Upper lobe of right lung (tissue), 1 donor: ENCODE measurements at regions not wholly inside any gene's neighbourhood (a gene's known extent, or its start where the extent isn't known, plus 50 kb on each side); places are given as distances from the start of the nearest gene placed in this dataset.

Experiments used
- ATAC-seq: fragments of 200-7000 bp; cut with Tn5 transposase; one replicate; pipeline ENCODE4 v1.9.1; 2020; ENCODE audit warnings: mild to moderate bottlenecking, moderate library complexity
- DNase-seq: peaks from one replicate; pipeline ENCODE4 v3.0.0-alpha.2; 2020
- H3K27ac ChIP-seq: fragments of 200-600 bp; one replicate; pipeline ENCODE4 v1.8.0; 2022
- H3K27me3 ChIP-seq: fragments of 200-600 bp; one replicate; pipeline ENCODE4 v1.8.0; 2022; ENCODE audit warnings: mild to moderate bottlenecking
- H3K36me3 ChIP-seq: fragments of 200-600 bp; one replicate; pipeline ENCODE4 v1.8.0; 2022
- H3K4me1 ChIP-seq: fragments of 200-600 bp; one replicate; pipeline ENCODE4 v1.8.0; 2022
- H3K4me3 ChIP-seq: fragments of 200-600 bp; one replicate; pipeline ENCODE4 v1.8.0; 2022; ENCODE audit warnings: mild to moderate bottlenecking
- H3K9me3 ChIP-seq: fragments of 200-600 bp; one replicate; pipeline ENCODE4 v1.8.0; 2022
- intact Hi-C: fragments of 100-400 bp; cut with DNase I; formaldehyde crosslinking; loops from one replicate; pipeline ENCODE4 v1.11.0; 2022
- TF ChIP-seq, protein P1 (sequence below): fragments of 200-600 bp; IDR thresholded peaks from one replicate; pipeline ENCODE4 v1.8.0; 2022; ENCODE audit warnings: antibody characterized with exemption
- donor health status: DM: no; HTN: yes; CAD: no; lungs with severe emphysema.

DNA sequence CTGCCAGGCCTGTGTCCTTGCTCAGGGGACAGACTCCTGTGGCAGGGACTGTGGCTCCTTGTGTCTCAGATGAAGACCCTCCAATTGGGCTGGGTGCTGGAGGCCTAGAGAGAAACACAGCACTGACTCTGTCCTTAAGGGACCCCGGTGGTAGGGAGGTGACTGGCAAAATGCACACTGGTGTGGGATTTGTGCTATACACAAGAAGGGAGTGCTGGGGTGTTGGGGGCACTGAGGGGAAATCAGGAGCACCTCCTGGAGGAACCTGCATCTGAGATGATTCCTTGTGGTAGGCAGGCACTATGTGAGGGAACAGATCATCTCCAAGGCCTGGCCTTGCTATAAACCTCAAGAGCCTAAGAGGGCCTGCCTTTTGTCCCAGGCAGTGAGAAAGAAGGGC lies 149.2 kb downstream of the RPS24 start:
- Histone ChIP-seq H3K36me3 (no peaks in the 10 kb centered on the region), H3K27ac (no peak overlapping the region), H3K9me3 (no peaks in the 10 kb centered on the region), H3K4me3 (no peak overlapping the region), H3K27me3 (no peaks in the 10 kb centered on the region), H3K4me1 (peaks cover 4% of the 10 kb centered on the region)
- intact Hi-C loops: no loop called here
- ATAC-seq: no peak
- no peak for DNase-seq
- TF ChIP-seq, protein P1, sequence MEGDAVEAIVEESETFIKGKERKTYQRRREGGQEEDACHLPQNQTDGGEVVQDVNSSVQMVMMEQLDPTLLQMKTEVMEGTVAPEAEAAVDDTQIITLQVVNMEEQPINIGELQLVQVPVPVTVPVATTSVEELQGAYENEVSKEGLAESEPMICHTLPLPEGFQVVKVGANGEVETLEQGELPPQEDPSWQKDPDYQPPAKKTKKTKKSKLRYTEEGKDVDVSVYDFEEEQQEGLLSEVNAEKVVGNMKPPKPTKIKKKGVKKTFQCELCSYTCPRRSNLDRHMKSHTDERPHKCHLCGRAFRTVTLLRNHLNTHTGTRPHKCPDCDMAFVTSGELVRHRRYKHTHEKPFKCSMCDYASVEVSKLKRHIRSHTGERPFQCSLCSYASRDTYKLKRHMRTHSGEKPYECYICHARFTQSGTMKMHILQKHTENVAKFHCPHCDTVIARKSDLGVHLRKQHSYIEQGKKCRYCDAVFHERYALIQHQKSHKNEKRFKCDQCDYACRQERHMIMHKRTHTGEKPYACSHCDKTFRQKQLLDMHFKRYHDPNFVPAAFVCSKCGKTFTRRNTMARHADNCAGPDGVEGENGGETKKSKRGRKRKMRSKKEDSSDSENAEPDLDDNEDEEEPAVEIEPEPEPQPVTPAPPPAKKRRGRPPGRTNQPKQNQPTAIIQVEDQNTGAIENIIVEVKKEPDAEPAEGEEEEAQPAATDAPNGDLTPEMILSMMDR: no peak

GRCh38 chr10:78184851-78185692 lies 151.4 kb downstream of the RPS24 start:
- no peaks in the 10 kb centered on the region for H3K27me3 ChIP-seq
- intact Hi-C loops: no loop called here
- ATAC-seq (no peak), DNase-seq (no peak)
- no peak overlapping the region for H3K27ac ChIP-seq
- H3K36me3 ChIP-seq: no peaks in the 10 kb centered on the region
- TF ChIP-seq, protein P1: no peak
- H3K4me1 ChIP-seq: peaks cover 4% of the 10 kb centered on the region
- no peak overlapping the region for H3K4me3 ChIP-seq
- no peaks in the 10 kb centered on the region for H3K9me3 ChIP-seq

- ATAC-seq (peak; percentile 44), DNase-seq (no peak)
- TF ChIP-seq, protein P1: no peak
- H3K36me3 ChIP-seq: no peaks in the 10 kb centered on the region
- no peak overlapping the region for H3K4me3 ChIP-seq
- H3K4me1 ChIP-seq: peaks cover 4% of the 10 kb centered on the region
- no peaks in the 10 kb centered on the region for H3K27me3 ChIP-seq
- no peaks in the 10 kb centered on the region for H3K9me3 ChIP-seq
- intact Hi-C loops: no loop called here
- no peak overlapping the region for H3K27ac ChIP-seq
Measured at GRCh38 chr10:78185693-78186055, 152.0 kb downstream of the RPS24 start.

DNA sequence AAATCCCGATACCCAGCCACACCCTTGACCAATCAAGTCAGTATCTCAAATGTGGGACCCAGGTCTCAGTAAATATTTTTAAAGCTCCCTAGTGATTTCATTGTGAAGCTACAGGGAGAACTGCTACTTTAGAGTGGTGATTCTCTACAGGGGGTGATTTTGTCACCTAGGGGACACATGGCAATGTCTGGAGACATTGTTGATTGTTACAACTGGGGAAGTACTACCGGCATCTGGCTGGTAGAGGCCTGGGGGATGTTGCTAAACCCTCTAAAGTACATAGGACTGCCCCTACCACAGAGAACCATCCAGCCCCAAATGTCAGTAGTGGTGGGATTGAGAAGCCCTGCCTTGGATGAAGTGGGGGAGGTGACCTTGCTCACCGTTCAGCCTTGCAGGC lies 152.9 kb downstream of the RPS24 start:
- TF ChIP-seq, protein P1: no peak
- Histone ChIP-seq H3K4me3 (no peak overlapping the region), H3K36me3 (no peaks in the 10 kb centered on the region), H3K9me3 (no peaks in the 10 kb centered on the region), H3K27ac (no peak overlapping the region), H3K27me3 (no peaks in the 10 kb centered on the region), H3K4me1 (peaks cover 4% of the 10 kb centered on the region)
- ATAC-seq: no peak
- no peak for DNase-seq
- intact Hi-C loops: no loop called here

DNA sequence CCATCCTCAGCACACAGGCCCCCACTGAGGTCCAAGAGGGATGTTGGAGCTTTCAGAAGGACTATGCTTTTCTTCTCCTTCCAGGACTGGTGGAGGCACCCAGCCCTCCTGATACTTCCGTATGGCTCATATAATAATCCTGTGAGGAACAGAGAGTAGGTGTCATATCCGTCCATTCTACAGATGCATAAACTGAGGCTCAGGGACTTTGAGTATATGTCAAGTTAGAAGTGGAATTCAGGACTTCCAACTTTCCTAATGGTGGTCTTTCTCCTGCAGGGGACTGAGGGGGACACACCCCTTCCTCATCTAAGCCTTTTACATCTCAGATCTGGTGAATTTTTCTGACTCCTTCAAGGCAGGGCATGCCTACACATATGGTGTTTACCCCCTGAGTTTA lies 153.7 kb downstream of the RPS24 start:
- TF ChIP-seq, protein P1: no peak
- Histone ChIP-seq H3K27me3 (no peaks in the 10 kb centered on the region), H3K27ac (no peak overlapping the region), H3K36me3 (no peaks in the 10 kb centered on the region), H3K4me3 (no peak overlapping the region), H3K9me3 (no peaks in the 10 kb centered on the region), H3K4me1 (peaks cover 4% of the 10 kb centered on the region)
- intact Hi-C loops: no loop called here
- DNase-seq: no peak
- no peak for ATAC-seq
